Memory B cell (primary cell): ENCODE measurements at regions not wholly inside any gene's neighbourhood (a gene's known extent, or its start where the extent isn't known, plus 50 kb on each side); places are given as distances from the start of the nearest gene placed in this dataset.
"Not testable (repeated sequence)": the region's sequence is repeated elsewhere in the genome, so short reads cannot be mapped to it uniquely, and the experiment has no call there.

Experiments used
- ATAC-seq: fragments of 150-1000 bp; cut with Tn5 transposase; 2 replicates; pipeline ENCODE4 v1.10.0; 2021; ENCODE audit warnings: low read depth, mild to moderate bottlenecking, moderate library complexity
- DNase-seq, 2 donors: peaks; one replicate each; pipeline ENCODE4 v3.0.0; 2022; ENCODE audit warnings: low spot score in 2 of 2
- H3K27ac Mint-ChIP-seq: one replicate; pipeline ENCODE4 v1.8.0; 2022; ENCODE audit warnings: mild to moderate bottlenecking, moderate library complexity, mixed read lengths
- H3K27me3 Mint-ChIP-seq: one replicate; pipeline ENCODE4 v1.8.0; 2022; ENCODE audit warnings: mixed read lengths
- H3K36me3 Mint-ChIP-seq: one replicate; pipeline ENCODE4 v1.8.0; 2022; ENCODE audit warnings: mild to moderate bottlenecking, mixed read lengths
- H3K4me1 Mint-ChIP-seq: one replicate; pipeline ENCODE4 v1.8.0; 2022; ENCODE audit warnings: mixed read lengths
- H3K4me3 Mint-ChIP-seq: one replicate; pipeline ENCODE4 v1.8.0; 2022; ENCODE audit warnings: mild to moderate bottlenecking, moderate library complexity, mixed read lengths
- H3K9me3 Mint-ChIP-seq: one replicate; pipeline ENCODE4 v1.8.0; 2022; ENCODE audit warnings: mixed read lengths

- Mint-ChIP-seq H3K4me1 (no peaks in the 10 kb centered on the region), H3K36me3 (peaks cover 2% of the 10 kb centered on the region), H3K27ac (no peak overlapping the region), H3K27me3 (peaks cover 2% of the 10 kb centered on the region), H3K9me3 (peaks cover 8% of the 10 kb centered on the region), H3K4me3 (no peak overlapping the region)
- ATAC-seq (peak; percentile 15), DNase-seq (no peak)
Observed at GRCh38 chr3:153767601-153768560, 353.3 kb upstream of the ARHGEF26 start.

- DNase-seq (peak; percentile 23 to 29), ATAC-seq (peak; percentile 65)
- Mint-ChIP-seq H3K4me3 (no peak overlapping the region), H3K27me3 (peaks cover 2% of the 10 kb centered on the region), H3K36me3 (peaks cover 2% of the 10 kb centered on the region), H3K27ac (no peak overlapping the region), H3K4me1 (no peaks in the 10 kb centered on the region), H3K9me3 (peaks cover 8% of the 10 kb centered on the region)
Observed at GRCh38 chr3:153768561-153769469, 352.4 kb upstream of the ARHGEF26 start.

GRCh38 chr3:153783106-153783505 is 338.1 kb upstream of the ARHGEF26 start:
- Mint-ChIP-seq H3K36me3 (no peaks in the 10 kb centered on the region), H3K4me1 (no peaks in the 10 kb centered on the region), H3K4me3 (no peak overlapping the region), H3K27ac (no peak overlapping the region), H3K27me3 (no peaks in the 10 kb centered on the region), H3K9me3 (no peaks in the 10 kb centered on the region)
- ATAC-seq (no peak), DNase-seq (no peak)

- no peaks in the 10 kb centered on the region for H3K27me3 Mint-ChIP-seq
- ATAC-seq: no peak
- H3K9me3 Mint-ChIP-seq: no peaks in the 10 kb centered on the region
Observed at GRCh38 chr3:153783741-153784480, 337.3 kb upstream of the ARHGEF26 start.

GRCh38 chr3:153785901-153786300 is 335.3 kb upstream of the ARHGEF26 start:
- ATAC-seq (no peak), DNase-seq (no peak)
- Mint-ChIP-seq H3K36me3 (no peaks in the 10 kb centered on the region), H3K27ac (no peak overlapping the region), H3K27me3 (no peaks in the 10 kb centered on the region), H3K4me3 (no peak overlapping the region), H3K4me1 (no peaks in the 10 kb centered on the region), H3K9me3 (peaks cover under 1% of the 10 kb centered on the region)

More at GRCh38 chr3:153783741-153784480, 337.3 kb upstream of the ARHGEF26 start:
- Mint-ChIP-seq H3K4me1 (no peaks in the 10 kb centered on the region), H3K36me3 (no peaks in the 10 kb centered on the region), H3K4me3 (no peak overlapping the region), H3K27ac (no peak overlapping the region)
- no peak for DNase-seq

- Mint-ChIP-seq H3K9me3 (peaks cover 4% of the 10 kb centered on the region), H3K36me3 (no peaks in the 10 kb centered on the region), H3K27ac (no peak overlapping the region), H3K27me3 (peaks cover 1% of the 10 kb centered on the region), H3K4me1 (no peaks in the 10 kb centered on the region), H3K4me3 (no peak overlapping the region)
- DNase-seq (no peak), ATAC-seq (no peak)
Observed at GRCh38 chr3:153789380-153789779, 331.8 kb upstream of the ARHGEF26 start.

- not testable (repeated sequence) for H3K36me3 Mint-ChIP-seq, H3K4me3 Mint-ChIP-seq, H3K4me1 Mint-ChIP-seq, DNase-seq, H3K27me3 Mint-ChIP-seq, H3K9me3 Mint-ChIP-seq, ATAC-seq, H3K27ac Mint-ChIP-seq
Observed at GRCh38 chr3:153797056-153797455, 324.1 kb upstream of the ARHGEF26 start.

- H3K36me3 Mint-ChIP-seq: no peaks in the 10 kb centered on the region
- no peak for ATAC-seq
- H3K27me3 Mint-ChIP-seq: no peaks in the 10 kb centered on the region
- no peaks in the 10 kb centered on the region for H3K9me3 Mint-ChIP-seq
- H3K27ac Mint-ChIP-seq: no peak overlapping the region
- no peak overlapping the region for H3K4me3 Mint-ChIP-seq
- DNase-seq: no peak
- H3K4me1 Mint-ChIP-seq: no peaks in the 10 kb centered on the region
Observed at GRCh38 chr3:153809097-153809496, 312.1 kb upstream of the ARHGEF26 start.

- no peak overlapping the region for H3K27ac Mint-ChIP-seq
- DNase-seq (no peak), ATAC-seq (no peak)
- no peaks in the 10 kb centered on the region for H3K27me3 Mint-ChIP-seq
- H3K4me3 Mint-ChIP-seq: no peak overlapping the region
- no peaks in the 10 kb centered on the region for H3K4me1 Mint-ChIP-seq
- H3K9me3 Mint-ChIP-seq: no peaks in the 10 kb centered on the region
- H3K36me3 Mint-ChIP-seq: no peaks in the 10 kb centered on the region
Observed at GRCh38 chr3:153818338-153818737, 302.9 kb upstream of the ARHGEF26 start.

GRCh38 chr3:153820035-153820434 is 301.2 kb upstream of the ARHGEF26 start:
- Mint-ChIP-seq H3K4me1 (no peaks in the 10 kb centered on the region), H3K4me3 (no peak overlapping the region), H3K27me3 (no peaks in the 10 kb centered on the region), H3K27ac (no peak overlapping the region), H3K36me3 (no peaks in the 10 kb centered on the region), H3K9me3 (no peaks in the 10 kb centered on the region)
- ATAC-seq (no peak), DNase-seq (no peak)

- ATAC-seq, H3K4me1 Mint-ChIP-seq, H3K36me3 Mint-ChIP-seq, H3K9me3 Mint-ChIP-seq, DNase-seq, H3K27ac Mint-ChIP-seq, H3K27me3 Mint-ChIP-seq, H3K4me3 Mint-ChIP-seq: not testable (repeated sequence)
Observed at GRCh38 chr3:153828346-153828745, 292.8 kb upstream of the ARHGEF26 start.

- DNase-seq (no peak), ATAC-seq (no peak)
- Mint-ChIP-seq H3K4me1 (no peaks in the 10 kb centered on the region), H3K9me3 (peaks cover 4% of the 10 kb centered on the region), H3K36me3 (no peaks in the 10 kb centered on the region), H3K27ac (no peak overlapping the region), H3K4me3 (no peak overlapping the region), H3K27me3 (peaks cover 3% of the 10 kb centered on the region)
Observed at GRCh38 chr3:153829606-153830170, 291.5 kb upstream of the ARHGEF26 start.

GRCh38 chr3:153830552-153830951 is 290.6 kb upstream of the ARHGEF26 start:
- H3K4me1 Mint-ChIP-seq: no peaks in the 10 kb centered on the region
- H3K27ac Mint-ChIP-seq: no peak overlapping the region

More at GRCh38 chr3:153830552-153830951, 290.6 kb upstream of the ARHGEF26 start:
- Mint-ChIP-seq H3K27me3 (peaks cover 1% of the 10 kb centered on the region), H3K4me3 (no peak overlapping the region), H3K9me3 (peaks cover 4% of the 10 kb centered on the region), H3K36me3 (no peaks in the 10 kb centered on the region)
- no peak for ATAC-seq
- DNase-seq: no peak
